NCI-H1694 (cell line): ENCODE measurements at regions not wholly inside any gene's neighbourhood (a gene's known extent, or its start where the extent isn't known, plus 50 kb on each side); places are given as distances from the start of the nearest gene placed in this dataset.
A peak's percentile ranks its signal among the peaks of the same experiment; 100 is the strongest.

Experiments
- DNase-seq: peaks from one replicate; lab custom pipeline; 2025; lab: John Stamatoyannopoulos, UW

GRCh38 chrX:69278031-69278687 is 112.9 kb upstream of the PJA1 start:
- no peak for DNase-seq

DNA sequence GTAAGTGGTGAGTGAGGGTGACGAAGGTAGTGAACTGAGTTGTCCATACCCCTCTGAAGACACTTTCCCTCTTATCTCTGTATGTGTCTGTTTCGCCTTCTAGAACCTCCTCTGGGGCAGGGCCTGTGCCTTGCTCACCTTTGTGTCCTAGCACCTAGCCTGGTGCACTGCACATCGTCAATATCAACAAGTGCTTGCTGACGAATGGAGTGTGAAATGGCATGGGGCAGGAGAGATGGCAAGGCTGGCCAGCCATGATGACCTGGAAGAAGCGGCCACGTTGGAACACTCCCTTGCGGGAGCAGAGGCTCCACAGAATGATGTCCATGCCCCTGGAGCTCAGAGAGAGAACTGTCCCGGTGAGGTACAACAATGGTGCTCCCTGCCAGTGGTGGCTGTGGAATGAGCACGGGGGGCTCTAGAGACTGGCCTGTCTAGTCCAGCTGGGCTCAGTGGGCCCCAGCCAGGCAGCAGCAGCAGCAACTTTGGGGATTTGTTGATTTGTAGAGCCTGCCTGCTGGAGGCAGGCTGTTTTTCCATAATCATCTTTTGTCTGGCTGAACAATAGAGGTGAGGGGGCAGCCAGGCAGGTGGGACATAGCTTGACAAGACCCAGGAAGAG is 112.2 kb upstream of the PJA1 start:
- DNase-seq = no peak

GRCh38 chrX:69268611-69269010 is 103.4 kb upstream of the PJA1 start:
- no peak for DNase-seq

DNA sequence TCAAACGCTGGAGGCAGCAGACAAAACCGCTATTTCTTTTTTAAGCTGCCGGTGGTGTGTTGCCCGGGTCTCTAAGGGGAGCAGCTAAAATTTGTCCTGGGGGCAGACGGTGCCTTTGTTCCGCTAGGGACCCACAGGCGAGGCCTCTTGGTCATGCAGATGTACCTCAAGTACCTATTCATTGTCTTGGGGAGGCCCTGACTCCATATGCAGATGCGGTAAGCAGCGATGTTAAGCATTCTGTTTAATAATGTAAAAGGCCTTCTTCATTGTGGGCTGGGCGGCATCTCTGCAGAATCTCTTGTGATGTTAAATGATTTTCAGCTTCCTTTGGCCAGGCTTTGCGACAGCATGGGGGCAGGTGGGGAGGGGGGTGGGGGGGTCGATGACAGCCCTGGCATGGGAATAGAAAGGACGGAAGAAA is 98.9 kb upstream of the PJA1 start:
- DNase-seq = no peak

DNA sequence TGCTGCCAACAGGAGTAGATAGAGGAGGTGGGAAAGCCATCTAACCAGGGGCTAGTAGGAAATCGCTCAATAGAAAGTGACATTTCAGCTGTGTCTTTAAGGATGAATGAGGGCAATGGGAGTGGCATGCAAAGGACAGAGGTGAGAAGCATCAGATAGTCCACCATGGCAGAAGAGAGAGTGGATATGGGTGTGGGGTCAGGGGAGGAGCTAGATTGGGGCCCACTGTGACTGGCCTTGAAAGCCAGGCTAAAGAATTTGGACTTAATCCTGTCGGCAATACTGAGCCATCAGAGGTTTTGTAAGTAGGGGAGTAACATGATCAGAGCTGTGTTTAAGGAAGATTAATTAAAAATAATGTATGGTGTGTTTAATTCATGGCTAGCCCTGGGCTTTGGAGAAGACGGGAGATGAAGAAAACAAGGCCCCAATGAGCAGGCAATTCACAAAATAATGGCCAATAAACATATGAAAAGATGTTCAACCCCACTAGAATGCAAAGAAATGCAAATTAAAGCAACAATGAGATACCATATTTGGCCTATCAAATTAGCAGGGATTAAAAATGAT is 98.1 kb upstream of the PJA1 start:
- DNase-seq = no peak

GRCh38 chrX:69262036-69262936 is 97.0 kb upstream of the PJA1 start:
- no peak for DNase-seq

- no peak for DNase-seq
These were observed 94.9 kb upstream of the PJA1 start for GRCh38 chrX:69260169-69260568.

DNA sequence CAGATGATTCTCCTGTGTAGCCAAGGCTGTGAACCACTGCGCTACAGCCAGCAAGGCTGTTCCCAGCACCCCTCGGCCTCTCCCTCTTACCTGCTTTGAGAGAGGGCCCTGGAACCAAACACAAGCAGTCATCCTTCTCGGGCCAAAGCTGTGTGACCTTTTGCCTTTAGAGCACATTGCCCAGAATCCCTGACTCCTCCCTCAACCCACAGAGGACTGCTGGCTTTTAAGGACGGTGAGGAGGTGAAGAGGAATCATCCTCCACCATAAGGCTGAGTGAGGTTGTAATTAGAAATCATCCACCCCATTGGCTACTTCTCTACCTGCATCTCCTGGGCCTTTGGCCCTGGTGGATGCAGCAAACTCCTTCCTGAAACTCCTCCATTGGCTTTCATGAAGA is 93.6 kb upstream of the PJA1 start:
- no peak for DNase-seq

GRCh38 chrX:69257499-69258127 is 92.4 kb upstream of the PJA1 start:
- DNase-seq = no peak

DNA sequence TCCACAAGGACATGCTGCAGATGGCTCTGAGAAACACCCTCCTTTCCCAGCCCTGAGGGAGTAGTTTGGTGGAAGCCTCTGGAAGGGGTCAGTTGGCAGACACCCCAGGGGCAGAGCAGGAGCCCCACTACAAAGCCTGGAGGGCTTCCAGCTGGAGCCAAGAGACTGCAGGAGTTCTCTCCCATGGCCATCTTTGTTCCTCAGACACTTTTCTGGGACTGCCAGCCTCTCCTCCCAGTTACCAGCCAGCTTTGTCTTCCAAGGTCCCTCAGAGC is 91.0 kb upstream of the PJA1 start:
- no peak for DNase-seq

- DNase-seq = no peak
These were observed 90.4 kb upstream of the PJA1 start for GRCh38 chrX:69255441-69256290.

DNA sequence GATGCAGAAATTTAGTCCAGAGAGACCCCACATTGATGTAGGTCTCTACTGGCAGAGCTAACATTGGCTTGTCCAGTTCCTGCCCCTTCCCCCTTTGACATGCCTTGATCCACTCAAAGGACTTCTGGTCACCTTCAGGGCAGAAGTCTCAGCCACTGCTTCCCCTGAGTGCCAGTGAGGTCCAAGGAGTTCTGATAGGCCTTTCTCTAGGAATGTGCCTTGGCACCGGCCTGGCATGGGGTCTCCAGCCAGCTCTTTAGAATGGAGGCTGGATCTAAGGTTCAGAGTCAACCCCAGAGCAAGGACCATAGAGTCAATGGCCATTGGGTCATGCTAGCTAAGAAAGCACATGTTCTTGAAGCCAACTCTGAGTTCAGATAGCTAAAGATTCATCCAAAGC is 88.6 kb upstream of the PJA1 start:
- DNase-seq = no peak

- DNase-seq = no peak
These were observed 78.0 kb upstream of the PJA1 start for GRCh38 chrX:69243276-69243675.

DNA sequence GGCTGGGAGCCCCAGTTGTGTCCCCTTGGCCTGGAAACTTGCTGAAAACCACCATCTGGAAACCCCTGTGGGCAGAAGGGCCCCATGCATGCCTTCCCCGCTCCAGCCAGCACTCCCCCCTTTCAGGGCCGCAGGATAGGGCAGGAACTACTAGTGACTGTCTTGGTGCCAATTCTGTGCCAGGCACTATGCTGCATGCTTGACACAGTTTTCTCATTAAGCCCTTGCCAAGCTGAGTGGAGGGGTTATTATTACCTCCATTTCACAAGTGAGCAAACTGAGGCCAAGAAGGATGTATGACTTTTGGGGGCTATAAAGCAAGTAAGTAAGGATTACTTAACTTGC is 73.6 kb upstream of the PJA1 start:
- DNase-seq = no peak

DNA sequence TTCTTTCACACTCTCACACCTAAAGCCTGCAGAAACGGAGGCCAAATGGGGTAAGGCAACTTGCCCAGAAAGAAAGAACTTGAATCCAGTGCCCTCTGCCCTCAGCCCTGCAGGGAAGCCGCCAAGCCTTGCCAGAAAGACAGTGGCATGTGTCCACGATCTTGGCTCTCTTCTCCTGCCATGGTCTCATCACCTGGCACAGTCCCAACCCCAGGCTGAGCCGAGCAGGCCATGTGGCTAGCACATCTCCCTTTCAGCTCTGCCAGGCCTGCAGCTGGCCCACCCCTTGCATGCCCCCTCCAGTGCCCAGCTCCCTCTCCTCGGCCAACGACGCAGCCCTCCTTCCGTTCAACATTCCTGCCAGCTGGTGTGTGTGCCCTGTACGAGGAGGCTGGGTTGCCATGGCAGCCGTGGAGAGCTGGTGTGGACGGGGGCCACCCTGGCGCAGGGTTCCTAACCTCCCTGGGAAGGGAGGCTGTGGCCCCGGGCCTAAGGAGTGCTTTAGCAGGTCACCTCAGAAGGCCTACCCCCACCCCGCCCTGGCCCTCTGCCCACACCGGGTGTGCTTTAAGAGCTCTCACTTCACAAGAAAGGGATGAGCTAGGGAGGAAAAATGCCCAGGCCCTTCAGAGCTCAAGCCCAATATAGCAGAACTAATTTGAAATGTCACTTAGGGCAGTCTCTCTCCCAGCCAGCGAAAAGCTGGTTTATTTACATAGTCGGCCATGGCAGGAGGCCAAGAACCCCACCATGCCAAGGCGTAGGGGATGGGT is 73.0 kb upstream of the PJA1 start:
- peak; percentile 28 for DNase-seq

DNA sequence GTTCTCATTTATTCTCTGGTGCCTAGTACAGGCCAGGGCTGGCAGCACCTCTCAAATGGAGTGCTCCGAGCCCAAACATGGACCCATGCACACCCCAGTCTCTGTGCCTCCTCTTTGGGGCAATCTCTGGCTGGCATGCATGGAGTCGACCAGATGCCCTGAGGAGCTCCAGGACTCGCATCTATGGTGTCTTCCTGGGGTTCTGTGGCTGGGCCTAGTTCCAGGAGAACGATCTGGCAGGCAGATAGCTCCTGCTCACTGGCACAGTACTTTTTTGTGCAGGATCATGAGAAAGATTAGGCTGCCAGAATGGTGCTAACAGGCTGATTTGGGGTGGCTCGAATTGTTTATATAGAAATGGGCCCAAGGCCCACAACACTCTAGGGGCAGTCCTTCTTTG is 72.0 kb upstream of the PJA1 start:
- no peak for DNase-seq

GRCh38 chrX:69236641-69237040 is 71.4 kb upstream of the PJA1 start:
- no peak for DNase-seq

DNA sequence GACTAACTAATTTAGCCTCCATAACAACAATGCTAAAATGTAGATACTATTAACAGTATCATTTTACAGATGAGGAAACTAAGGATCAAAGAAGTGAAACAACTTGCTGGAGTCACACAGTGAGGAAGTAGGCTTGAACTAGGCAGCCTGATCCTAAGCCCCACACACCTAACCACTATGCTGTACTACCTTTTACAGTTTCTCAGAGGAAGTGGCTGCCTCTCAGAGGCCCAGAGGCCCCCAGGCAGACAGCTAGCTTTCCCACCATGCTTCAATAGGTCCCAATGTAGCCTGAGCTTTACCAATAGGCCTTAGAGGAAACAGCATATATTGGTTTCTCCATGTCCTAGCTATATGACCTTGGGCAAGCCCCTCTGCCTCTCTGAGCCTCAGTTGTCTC is 69.4 kb upstream of the PJA1 start:
- no peak for DNase-seq

DNA sequence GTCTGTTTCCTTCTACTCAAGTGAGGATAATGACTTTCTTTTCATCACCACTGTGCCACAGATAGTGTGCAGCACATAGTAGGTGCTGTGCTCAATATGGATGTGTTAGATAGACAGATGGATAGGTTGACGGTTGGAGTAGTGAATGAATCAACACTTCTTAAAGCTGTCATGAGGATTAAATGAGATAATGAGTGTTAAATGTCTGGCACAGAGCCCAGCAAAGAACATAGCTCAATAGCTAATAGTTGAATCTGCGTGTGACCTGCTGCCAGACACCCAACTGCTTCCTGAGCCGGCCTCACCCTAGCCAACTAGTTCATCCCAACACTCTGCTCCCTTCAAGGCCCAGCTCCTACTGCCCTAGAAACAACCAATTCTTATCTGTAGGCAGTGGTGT is 67.7 kb upstream of the PJA1 start:
- peak; percentile 72 for DNase-seq

DNA sequence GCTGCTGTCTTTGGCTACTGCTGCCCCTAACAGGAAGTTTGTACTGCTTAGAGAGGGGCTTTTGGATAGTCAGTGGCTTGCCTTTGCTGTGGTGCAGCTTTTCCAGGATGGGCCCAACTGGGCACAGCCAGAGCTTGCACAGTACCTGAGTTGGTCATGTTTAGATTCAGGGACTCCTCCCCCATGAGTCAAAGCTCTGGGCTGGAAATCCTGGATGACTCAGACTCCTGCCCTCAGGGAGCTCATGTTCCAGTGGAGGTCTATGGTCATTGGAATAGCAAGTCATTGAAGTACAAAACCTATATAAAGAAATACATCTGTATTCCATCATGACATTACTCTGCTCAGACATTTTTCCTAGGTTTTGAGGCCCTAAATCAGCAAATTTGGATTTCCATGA is 66.7 kb upstream of the PJA1 start:
- DNase-seq = no peak

- DNase-seq = no peak
These were observed 64.2 kb upstream of the PJA1 start for GRCh38 chrX:69229436-69229835.
